Omental fat pad (tissue), 3 donors: ENCODE measurements at regions not wholly inside any gene's neighbourhood (a gene's known extent, or its start where the extent isn't known, plus 50 kb on each side); places are given as distances from the start of the nearest gene placed in this dataset.
"Not testable (repeated sequence)": the region's sequence is repeated elsewhere in the genome, so short reads cannot be mapped to it uniquely, and the experiment has no call there.

Source experiments
- ATAC-seq: fragments of 150-250 bp; one replicate; pipeline ENCODE4 v1.9.1; 2016; ENCODE audit warnings: mild to moderate bottlenecking, moderate library complexity; ENCODE audit not compliant: low FRiP score
- DNase-seq: peaks from one replicate; pipeline ENCODE4 v3.0.0-alpha.2; 2019; ENCODE audit warnings: low spot score
- TF ChIP-seq, protein P1 (sequence below), 3 donors: fragments of 450-650 bp; IDR thresholded peaks; one replicate each; pipeline ENCODE4 v1.5.1; 2016 to 2017; ENCODE audit warnings: antibody characterized with exemption in 3 of 3, mild to moderate bottlenecking in 3 of 3, moderate library complexity in 2 of 3

DNA sequence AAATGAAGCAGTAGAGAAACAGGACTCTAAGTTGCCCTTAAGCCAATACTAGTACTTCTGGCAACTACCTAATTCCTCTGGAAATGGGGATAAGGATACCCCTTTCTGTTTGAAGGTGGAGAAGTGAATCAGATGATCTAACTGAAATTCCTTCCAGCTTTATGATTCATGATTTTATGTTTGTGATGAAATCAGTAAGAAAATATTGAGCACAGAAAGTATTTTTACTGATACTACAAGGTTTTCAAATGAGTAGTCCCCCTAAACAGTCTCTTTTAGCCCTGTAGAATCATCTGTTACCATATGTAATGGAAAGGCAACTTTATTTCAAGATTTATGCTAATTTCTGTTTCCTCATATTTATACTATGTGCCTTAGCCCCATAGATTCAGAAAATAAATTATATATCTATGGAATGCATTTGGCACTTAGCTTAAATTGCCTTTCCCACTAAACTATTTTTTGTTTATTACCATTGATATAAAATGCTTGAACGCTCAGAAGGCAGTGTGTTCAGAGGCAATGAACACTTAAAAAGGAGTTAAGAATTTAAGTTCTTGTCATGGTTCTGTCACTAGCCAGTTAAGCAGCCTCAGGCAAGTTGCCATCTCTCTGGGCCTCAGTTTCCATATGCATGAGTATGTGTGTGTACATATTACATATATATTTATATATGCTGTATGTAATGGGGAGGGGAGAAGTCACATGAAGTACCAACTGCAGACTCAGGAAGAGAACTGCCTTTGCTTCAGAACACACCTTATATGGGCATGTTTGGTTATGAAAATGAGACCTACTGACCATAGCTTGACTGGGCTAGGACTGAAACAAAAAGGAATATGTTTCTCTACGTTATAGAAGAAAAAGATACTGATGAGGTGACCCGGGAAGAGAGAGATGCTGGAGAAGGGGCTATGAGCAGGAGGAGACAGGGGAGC, 97.7 kb downstream of the CDC42EP3 start:
- TF ChIP-seq, protein P1, sequence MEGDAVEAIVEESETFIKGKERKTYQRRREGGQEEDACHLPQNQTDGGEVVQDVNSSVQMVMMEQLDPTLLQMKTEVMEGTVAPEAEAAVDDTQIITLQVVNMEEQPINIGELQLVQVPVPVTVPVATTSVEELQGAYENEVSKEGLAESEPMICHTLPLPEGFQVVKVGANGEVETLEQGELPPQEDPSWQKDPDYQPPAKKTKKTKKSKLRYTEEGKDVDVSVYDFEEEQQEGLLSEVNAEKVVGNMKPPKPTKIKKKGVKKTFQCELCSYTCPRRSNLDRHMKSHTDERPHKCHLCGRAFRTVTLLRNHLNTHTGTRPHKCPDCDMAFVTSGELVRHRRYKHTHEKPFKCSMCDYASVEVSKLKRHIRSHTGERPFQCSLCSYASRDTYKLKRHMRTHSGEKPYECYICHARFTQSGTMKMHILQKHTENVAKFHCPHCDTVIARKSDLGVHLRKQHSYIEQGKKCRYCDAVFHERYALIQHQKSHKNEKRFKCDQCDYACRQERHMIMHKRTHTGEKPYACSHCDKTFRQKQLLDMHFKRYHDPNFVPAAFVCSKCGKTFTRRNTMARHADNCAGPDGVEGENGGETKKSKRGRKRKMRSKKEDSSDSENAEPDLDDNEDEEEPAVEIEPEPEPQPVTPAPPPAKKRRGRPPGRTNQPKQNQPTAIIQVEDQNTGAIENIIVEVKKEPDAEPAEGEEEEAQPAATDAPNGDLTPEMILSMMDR (IDR thresholded peaks at IDR 0.05), result no peak
- ATAC-seq, result no peak

GRCh38 chr2:37575780-37576179, 95.7 kb downstream of the CDC42EP3 start:
- TF ChIP-seq, protein P1 (IDR thresholded peaks at IDR 0.05), result no peak
- ATAC-seq, result no peak
- DNase-seq, result no peak

More for the DNA sequence above, 97.7 kb downstream of the CDC42EP3 start:
- DNase-seq, result no peak

DNA sequence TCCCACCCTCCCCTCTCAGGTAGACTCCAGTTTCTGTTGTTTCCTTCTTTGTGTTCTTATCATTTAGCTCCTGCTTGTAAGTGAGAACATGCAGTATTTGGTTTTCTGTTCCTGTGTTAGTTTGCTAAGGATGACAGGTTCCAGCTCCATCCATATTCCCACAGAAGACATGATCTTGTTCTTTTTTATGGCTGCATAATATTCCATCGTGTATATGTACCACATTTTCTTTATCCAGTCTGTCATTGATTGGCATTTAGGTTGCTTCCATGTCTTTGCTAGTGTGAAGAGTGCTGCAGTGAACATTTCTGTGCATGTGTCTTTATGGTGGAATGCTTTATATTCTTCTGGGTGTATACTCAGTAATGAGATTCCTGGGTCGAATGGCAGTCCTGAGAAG, 95.2 kb downstream of the CDC42EP3 start:
- not testable (repeated sequence) for DNase-seq, ATAC-seq

- ATAC-seq (peak; percentile 56), DNase-seq (no peak)
- TF ChIP-seq, protein P1 (IDR thresholded peaks at IDR 0.05), result no peak
Measured at GRCh38 chr2:37576831-37577230, 94.6 kb downstream of the CDC42EP3 start.

DNA sequence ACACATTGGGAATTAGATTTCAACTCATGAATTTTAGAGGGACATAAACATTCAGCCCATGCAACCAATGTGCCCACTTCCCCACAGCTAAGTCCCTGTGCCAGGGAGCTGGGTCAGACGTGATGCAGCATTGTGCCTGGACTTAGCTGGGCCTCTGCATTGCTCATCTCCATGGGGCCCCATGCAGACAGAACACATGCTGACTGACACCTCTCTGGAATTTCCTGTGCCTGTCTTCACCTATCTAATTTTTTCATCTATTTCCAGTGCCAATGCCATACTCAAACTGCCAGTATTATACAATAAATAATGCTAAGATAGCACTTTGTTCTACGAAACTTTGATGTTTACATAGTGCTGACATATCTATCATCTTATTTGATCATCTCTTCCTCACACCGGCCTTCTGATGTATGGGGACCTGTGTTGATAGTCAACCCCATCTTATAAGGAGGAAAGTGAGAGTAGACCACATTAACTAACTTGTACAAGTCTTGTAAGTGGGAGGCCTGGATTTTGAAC, 92.2 kb downstream of the CDC42EP3 start:
- DNase-seq, result no peak
- TF ChIP-seq, protein P1 (IDR thresholded peaks at IDR 0.05), result no peak
- ATAC-seq, result no peak

DNA sequence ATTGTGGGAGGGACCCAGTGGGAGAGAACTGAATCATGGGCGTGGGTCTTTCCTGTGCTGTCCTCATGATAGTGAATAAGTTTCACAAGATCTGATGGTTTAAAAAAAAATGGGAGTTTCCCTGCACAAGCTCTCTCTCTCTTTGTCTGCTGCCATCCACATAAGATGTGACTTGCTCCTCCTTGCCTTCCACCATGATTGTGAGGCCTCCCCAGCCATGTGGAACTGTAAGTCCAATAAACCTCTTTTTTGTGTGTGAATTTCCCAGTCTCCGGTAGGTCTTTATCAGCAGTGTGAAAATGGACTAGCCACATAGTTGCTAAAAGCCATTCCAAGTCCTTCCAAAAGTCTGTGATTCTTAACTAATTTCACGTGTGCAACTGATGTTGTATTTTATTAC, 91.5 kb downstream of the CDC42EP3 start:
- not testable (repeated sequence) for ATAC-seq

DNA sequence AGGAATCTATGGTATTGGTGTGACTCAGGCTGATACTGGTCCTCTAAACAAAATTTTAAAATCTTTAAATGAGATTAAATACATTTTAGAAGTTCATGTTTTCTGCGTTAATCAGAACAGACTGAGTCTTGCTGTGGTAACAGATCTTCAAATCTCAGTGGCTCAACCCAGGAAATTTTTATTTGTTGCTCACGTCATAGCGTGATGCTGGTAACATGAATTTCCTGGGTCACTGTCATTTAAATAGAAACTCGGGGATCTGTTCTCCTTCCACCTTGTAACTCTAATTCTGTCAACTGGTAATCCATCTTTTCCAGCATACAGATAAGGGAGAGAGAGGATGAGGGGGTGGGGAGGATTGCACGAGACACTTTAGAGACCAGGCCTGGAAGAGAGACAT, 90.0 kb downstream of the CDC42EP3 start:
- TF ChIP-seq, protein P1 (IDR thresholded peaks at IDR 0.05), result no peak
- no peak for ATAC-seq

More for the DNA sequence above, 91.5 kb downstream of the CDC42EP3 start:
- not testable (repeated sequence) for DNase-seq

More for the DNA sequence above, 90.0 kb downstream of the CDC42EP3 start:
- no peak for DNase-seq
